GM21381 (cell line): ENCODE measurements at regions not wholly inside any gene's neighbourhood (a gene's known extent, or its start where the extent isn't known, plus 50 kb on each side); places are given as distances from the start of the nearest gene placed in this dataset.
"Not testable (repeated sequence)": the region's sequence is repeated elsewhere in the genome, so short reads cannot be mapped to it uniquely, and the experiment has no call there.

Experiments
- ATAC-seq: cut with Tn5 transposase; IDR thresholded peaks from one replicate; pipeline ENCODE4 v1.9.1; 2021; ENCODE audit warnings: mild to moderate bottlenecking, moderate library complexity; ENCODE audit not compliant: unreplicated experiment

DNA sequence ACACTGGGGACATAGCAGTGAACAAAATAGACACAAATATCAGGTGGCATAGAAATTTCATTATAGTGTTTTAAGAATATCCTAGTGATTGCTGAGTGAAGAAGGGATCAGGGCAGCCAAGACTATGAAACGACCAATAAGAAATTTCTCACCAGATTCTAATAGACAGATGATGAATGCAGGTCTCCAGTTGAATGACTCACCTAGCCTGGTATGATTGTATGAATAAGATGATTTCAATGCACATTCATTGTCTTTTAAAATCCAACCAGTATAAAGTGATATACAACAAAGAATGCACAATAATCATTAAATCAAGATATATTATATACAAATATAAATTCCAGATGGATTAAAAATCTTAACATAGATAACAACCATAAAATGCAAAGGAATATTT, 124.5 kb upstream of the TENT5A start:
- ATAC-seq = no peak

DNA sequence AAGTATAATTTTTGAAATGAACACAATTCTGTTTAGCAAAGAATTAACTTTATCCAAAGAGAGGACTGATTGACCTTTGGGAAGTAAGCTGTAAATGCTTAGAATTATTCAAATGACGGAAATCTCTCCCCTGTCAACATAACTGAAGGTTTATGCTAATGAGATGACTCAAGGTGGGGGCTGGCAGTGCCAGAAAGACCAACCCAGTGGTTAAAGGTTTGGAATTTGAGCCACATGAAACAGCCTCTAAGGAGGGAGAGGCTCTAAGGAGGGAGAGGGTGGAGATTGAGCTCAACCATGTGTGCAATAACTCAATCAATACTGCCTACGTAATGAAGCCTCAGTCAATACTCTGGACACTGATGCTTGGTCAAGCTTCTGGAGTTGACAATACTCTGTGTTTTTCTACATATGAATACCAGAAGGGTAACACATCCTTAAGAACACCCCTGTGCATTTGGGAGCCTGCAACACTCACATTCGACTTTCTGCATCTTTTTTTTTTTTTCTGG, 123.4 kb upstream of the TENT5A start:
- ATAC-seq = no peak

DNA sequence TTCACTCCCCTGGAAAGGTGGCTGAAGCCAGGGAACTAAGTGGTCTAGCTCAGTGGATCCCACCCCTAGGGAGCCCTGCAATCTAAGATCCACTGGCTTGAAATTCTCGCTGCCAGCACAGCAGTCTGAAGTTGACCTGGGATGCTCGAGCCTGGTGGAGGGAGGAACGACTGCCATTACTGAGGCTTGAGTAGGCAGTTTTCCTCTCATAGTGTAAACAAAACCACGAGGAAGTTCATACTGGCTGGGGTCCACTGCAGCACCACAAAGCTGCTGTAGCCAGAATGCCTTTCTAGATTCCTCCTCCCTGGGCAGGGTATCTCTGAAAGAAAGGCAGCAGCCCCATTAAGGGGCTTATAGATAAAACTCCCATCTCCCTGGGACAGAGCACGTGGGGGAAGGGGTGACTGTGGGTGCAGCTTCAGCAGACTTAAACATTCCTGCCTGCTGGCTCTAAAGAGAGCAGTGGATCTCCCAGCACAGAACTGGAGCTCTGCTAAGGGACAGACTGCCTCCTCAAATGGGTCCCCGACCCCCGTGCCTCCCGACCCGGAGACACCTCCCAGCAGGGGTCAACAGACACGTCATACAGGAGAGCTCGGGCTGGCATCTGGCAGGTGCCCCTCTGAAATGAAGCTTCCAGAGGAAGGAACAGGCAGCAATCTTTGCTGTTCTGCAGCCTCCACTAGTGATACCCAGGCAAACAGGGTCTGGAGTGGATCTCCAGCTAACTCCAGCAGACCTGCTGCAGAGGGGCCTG, 117.4 kb upstream of the TENT5A start:
- ATAC-seq = not testable (repeated sequence)

DNA sequence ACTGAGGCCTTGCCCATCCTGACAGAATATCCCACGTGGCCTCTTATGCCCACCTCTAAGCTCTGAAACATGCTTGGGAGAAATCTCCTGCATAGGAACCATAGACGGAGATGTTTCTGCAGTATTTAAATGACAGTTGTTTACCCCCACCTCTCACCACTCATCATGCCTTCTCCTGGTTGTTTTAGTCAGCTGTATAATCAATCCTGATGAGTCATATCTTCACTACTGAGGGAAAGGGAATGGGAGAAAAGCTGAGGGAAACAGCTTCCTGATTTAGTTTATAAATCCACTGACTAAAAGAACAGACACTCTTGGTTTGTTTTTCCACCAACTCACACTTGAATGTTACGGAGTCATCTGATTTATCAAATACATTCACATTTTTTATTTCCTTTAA, 113.2 kb upstream of the TENT5A start:
- no peak for ATAC-seq

DNA sequence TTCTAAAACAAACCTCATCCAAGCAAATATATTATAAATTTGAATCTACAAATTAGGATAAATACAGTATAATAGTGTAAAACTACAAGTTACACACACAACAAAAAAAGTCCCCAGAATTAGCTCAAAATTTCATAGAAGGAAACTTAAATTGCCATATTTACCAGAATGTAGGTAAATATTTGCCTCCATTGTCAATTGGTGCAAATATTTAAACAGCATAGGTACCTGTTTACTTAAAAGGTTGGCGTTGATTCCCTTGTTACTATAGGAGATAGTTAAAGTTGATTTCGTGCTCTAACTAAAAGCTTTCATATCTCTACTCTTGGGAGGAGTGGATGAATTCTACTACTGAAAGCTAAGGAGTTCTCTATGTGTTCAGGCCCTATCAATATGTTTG, 111.6 kb upstream of the TENT5A start:
- no peak for ATAC-seq

DNA sequence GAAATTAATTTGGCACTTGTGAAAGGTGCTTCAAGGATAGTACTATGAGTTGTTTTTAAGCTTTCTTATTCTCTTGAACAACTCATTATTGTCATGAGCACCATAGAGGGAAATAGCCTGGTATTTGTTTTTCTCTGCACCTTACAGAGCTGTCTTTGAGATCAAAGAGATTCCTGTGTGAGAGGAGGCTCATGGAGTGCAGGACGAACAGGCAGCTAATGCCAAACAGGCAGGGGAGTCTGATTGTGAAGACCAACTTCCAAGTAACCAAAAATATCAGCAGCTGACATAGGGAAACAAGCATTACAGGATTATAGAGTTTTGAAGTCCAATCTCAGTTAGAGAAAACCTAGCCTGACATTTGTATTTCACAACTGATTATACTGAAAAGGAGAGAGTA, 110.6 kb upstream of the TENT5A start:
- no peak for ATAC-seq

DNA sequence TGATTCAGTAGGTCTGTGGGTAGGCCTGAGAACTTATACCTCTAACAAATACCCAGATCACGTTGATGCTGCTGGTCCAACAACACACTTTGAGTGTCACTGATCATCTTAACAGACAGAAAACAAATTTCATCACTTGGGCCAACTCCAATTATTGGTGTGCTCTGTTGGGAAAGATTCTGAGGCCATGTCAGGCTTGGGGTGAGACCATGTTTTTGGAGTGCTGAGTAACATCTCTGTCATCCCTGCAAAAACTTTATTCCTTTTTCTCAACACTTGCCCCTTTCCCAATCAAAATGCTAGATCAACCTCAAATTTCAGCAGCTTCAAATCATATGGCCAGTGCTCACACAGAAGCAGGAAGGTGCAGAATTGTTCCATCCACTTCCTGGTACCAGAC, 108.8 kb upstream of the TENT5A start:
- ATAC-seq = no peak

DNA sequence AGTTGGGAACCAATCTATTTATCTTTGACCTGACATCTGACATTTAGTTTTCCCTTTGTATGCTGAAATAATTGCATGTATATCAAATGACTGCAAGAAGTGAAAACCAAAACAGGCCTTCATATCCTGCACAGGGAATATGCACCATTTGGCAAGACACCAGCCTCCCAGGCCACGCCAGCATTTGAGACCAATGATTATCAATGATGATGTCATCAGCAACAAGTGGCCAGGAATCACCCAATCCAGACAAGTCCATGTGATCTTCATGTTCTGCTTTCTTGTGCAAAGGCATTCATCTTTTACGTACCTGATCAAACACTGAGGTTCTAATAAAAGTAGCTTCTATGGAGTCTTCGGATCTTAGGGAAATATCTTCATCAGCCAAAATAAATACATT, 107.4 kb upstream of the TENT5A start:
- ATAC-seq = no peak

DNA sequence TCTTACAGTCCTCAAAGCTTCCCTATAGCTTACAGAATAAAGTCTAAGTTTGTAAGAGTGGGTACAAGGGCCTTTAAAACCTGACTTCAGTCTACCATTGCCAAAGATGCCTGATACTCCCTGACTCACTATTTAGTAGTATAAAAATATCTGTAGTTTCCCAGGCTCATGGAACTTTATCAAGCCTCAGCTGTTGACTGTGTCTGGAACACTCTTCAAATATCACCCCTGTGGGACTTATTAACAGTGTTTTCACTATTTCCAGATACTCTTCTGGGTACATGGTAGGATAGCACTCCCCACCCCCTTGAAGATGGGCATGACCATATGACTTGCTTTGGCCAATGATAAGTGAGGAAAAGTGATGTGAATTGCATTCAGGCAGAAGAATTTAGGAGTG, 105.3 kb upstream of the TENT5A start:
- ATAC-seq = no peak

DNA sequence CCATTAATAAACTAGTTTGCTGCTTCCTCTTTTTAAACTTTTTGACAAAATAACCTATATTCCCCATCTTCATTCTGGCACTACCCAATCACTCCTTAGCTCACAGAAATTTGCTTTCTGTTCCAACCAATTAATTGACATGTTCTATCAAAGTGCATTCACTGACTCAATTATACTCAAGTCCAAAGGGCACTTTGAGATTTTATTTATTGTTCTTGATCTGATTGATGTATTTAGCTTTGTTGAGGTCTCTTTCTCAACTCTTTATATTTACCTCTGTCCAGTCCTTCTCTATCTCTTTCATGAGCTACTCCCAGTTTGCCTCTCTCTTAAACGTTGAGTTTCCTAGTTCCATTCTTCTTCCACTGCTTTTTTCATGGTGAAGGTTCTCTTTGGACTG, 104.4 kb upstream of the TENT5A start:
- ATAC-seq = no peak

DNA sequence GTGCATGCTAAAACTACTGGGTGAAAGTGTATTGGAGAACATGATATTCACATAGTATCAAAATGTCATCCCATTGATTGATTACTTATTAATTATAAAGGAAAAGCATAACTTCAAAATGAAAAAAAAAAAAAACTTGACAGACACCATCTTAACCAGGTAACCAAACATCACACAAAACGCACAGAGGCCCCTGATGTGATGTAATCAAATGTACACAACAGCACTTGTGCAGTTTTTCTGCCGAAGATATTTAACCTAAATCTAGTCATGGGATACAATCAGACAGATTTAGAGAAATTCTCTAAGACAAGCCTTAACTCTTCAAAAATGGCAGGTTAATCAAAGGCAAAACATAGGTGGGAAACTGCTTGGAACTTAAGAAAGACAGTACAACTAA, 102.0 kb upstream of the TENT5A start:
- no peak for ATAC-seq

DNA sequence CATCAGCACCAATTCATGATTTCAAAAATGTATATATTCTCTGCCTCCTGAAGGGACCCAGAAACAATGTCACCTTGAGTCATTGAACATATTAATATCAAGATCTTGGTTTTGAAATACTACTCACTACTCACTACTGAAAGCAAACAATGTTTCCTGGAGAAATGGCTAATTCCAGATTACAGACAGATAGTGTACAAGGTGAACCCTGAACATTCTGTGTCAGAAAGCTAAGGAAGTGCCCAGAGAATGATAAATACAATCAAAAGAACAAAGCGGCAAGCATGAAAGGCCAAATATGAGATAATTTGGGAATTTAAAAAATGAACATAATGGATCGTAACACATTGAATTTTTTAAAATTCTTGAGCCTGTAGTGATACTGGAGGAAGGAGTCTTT, 101.5 kb upstream of the TENT5A start:
- ATAC-seq = no peak

DNA sequence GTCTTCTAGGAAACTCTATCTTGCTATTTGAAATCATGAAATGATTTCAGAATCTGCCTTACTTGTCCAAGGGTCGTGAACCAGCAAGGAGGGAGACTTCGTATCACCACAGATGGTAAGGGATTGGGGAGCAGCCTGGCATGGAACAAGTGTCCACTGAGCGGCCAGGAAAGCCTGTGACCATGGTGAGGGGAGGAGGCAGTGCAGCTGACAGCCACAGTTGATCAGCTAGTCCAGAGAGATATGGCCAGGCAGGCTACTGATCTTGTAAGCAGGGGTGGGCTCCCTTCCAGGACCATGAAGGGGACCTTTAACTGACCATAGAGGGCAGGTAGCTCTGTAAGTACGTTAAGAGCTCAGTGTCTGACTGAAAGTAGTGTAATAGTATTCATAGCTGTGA, 96.8 kb upstream of the TENT5A start:
- no peak for ATAC-seq

DNA sequence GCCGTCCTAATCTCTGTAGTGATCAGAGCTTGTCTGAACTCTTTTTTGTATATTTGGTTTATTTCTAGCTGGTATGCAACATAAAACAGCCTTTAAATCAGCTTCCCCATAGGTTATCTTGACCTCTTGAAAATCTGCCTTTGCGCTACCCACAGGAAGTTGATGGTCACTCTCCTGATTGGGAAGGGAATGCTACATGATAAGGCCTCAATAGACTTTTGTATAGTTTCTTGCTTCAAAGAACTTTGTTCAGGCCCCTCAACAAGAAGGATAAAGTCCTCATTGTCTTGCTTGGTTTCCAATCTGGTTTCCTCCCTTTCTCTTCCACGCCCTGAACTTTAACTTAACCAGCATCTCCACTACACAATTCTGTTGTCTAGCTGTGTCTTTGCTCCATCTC, 95.4 kb upstream of the TENT5A start:
- ATAC-seq = no peak

DNA sequence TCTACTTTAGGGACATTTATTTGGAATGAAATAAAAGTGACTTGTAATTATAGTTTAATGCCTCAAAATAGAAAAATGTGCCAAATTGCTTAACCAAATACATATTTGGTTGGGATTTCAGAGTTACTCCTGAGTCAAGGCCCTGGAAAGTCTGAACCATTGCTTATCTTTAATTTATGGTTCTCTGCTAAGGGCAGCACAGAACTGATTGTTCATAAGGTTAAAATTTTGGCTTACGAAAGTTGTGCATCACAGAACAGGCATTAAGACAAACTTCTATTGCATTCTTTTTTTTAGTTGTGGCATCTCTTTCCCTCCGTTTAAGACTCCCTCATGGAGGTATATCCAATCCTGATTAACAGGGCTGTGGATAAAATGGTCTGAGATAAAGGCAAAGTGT, 92.2 kb upstream of the TENT5A start:
- no peak for ATAC-seq

DNA sequence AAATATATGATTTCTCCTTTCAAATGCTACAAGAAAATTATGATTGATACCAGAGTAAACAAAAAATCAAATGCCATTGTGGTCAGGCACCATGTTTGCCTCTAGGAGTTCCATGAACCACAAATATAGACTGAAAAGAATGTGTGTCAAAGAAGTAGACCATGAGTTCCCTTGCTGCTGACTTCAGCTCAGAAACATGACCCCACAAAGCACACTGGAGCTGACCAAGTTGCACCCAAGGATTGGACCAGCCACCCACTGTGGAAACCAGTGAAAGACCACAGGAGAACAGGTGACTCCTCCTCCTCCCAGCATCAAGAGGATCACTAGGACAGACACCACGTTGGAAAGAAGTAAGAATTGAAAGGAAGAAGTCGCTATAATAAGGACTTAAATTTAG, 90.8 kb upstream of the TENT5A start:
- ATAC-seq = no peak

DNA sequence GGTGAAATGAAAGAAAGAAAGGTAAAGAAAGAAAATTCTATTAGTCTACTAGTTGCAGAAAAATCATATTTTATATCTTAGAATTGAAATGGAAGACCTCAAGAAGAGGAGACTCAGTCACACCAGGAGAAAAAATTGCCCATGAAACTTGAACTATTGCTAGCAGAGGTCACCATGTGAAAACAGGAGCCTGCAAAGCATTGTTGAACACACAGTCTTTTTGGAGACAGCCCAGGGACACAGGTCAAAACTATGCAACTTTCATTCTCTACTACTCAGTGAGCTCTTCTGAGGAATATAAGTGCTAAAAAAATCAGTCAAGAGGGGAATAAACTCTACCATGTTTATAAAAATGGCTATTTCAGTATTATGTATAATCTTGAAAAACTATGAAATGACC, 89.8 kb upstream of the TENT5A start:
- ATAC-seq = no peak

DNA sequence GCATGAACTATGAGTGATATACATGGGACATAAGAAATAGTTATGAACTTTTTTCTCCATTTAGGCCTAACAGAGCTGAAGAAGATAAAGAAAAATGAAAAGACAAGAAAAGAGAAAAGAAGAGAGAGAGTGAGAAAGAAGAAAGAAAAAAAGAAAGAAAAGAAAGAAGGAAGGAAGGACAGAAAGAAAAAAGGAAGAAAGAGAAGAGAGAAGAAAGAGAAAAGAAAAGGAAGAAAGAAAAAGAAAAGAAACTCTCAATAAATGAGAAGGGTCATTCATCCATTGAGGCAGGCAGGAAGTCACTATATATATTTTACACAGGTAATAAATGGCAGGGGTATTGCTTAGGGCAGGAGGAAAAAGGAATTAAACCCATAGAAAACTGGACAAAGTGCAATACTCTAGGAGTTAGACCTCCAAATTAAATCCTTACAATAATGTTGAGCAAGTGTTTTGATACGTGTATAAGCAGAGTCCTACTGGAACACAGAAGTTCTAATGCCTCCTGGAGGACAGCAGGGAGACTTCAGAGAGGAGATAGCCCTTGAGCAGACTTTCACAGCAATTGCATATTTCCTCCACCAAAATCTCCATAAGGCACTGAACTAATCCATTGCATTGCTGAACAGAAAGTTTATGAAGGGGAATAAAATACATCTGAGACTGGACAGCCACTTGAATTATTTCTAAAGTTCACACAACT, 86.4 kb upstream of the TENT5A start:
- ATAC-seq = no peak

DNA sequence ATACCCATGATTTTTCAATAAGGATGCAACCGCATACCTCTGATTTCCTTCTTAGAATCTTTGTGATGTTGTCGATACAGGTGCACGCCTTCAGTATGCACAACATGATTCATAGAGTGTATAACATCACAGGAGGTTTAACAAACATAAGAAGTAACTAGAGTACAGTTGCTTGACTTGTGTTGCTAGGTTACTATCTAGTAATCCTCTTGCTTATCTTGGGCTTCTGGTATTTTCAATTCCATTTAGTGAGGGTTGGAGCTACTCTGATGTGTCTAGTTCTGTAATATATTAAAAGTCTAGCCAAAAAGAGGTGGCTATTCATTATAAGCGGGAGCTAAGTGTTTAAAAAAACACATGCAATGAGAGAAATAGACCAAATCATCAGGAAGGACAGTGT, 85.5 kb upstream of the TENT5A start:
- ATAC-seq = no peak

DNA sequence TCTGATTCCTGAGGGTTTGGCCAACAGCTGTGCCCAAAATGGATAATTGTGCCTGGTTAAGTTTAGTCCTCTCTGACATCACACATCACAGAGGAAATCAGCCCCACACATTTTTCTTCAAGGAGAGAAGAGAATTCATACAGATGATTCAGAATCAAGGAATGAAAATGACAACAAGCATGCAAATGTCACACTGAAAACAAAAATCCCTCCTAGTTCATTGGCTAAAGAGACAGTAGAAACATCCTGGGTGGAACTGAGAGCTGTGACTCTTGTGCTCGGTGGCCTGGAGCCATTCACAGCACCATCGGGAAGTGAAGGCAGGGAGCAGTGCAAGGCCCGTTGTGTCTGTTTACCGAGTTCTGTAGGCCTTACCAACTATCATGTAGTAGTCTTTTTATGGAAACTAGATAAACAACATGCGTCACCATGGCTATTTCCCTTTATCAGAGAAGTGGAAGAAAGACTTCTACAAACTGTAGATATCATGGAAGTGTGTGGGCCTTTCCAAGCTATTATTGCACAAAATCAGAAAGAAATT, 81.7 kb upstream of the TENT5A start:
- no peak for ATAC-seq

DNA sequence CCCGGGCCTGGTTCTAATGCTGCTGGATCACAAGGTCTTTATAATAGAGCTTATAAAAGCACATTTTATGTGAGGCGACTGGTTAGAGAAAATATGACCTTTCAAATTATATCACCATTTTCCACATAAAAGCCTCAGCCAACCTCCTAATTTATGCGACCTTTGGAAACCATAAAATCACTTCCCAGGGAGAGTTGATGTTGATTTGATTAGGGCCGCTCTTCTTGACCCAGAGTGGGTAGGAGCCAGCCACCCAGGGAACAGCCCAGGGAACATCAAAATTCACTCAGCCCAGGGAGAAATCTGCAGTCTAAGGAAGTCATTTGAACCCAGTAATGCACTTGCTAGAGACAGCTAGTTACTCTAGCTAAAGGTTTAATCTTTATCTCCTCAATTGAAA, 79.8 kb upstream of the TENT5A start:
- ATAC-seq = no peak

DNA sequence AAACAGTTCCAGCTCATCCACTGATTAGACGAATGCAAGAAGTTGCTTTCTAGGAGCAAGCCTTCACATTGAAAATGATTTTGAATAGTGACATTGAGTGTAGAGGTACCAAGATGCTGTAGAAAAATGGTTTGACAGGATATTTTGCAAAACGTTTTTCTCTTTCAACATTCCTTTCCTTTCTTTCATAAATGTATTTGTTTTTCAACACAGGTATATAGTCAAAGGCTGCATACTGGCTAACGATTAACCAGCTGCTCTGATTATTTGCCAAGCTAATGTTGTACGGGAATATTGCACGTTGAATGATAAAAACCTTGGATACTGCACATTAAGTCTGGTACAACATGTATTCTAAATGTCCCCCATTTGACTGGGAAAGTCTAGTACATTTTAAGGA, 78.8 kb upstream of the TENT5A start:
- no peak for ATAC-seq
